ENCODE measurements at regions not wholly inside any gene's neighbourhood (a gene's known extent, or its start where the extent isn't known, plus 50 kb on each side); places are given as distances from the start of the nearest gene placed in this dataset.
A peak's percentile ranks its signal among the peaks of the same experiment; 100 is the strongest.

DNA sequence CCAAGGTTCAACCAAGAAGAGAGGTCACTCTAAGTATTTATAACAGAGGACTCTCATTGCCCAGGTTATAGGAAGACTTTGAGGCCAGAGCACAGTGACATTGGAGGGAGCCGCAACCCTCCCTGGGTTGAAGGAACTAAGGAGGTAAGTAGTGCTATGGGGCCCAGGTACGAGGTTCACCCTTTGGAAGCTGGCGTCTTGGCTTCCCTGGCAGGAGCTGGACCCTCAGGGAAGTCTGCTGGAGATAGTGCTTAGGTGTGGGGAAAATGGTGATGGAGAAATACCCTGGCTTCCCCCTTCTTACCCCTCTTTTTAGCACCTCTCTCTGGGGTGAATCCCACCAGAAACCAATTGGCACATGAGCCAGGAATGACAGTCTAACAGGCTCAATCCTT, 317.9 kb upstream of the ZNF32 start:
- no peak overlapping the region for H3K4me3 ChIP-seq (ENCODE audit: low read depth, low read length)
- no peaks in the 10 kb centered on the region for H3K27me3 ChIP-seq (replicated peaks)
- no peak for DNase-seq
- TF ChIP-seq, protein P1, sequence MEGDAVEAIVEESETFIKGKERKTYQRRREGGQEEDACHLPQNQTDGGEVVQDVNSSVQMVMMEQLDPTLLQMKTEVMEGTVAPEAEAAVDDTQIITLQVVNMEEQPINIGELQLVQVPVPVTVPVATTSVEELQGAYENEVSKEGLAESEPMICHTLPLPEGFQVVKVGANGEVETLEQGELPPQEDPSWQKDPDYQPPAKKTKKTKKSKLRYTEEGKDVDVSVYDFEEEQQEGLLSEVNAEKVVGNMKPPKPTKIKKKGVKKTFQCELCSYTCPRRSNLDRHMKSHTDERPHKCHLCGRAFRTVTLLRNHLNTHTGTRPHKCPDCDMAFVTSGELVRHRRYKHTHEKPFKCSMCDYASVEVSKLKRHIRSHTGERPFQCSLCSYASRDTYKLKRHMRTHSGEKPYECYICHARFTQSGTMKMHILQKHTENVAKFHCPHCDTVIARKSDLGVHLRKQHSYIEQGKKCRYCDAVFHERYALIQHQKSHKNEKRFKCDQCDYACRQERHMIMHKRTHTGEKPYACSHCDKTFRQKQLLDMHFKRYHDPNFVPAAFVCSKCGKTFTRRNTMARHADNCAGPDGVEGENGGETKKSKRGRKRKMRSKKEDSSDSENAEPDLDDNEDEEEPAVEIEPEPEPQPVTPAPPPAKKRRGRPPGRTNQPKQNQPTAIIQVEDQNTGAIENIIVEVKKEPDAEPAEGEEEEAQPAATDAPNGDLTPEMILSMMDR (IDR thresholded peaks at IDR 0.05; ENCODE audit: low read depth, low read length, missing control alignments) = no peak
- H3K27ac ChIP-seq = no peak overlapping the region
- H3K36me3 ChIP-seq (replicated peaks) = no peaks in the 10 kb centered on the region
- in situ Hi-C loops (cut with HindIII; ENCODE audit: low pct_ligation_motif_present, low sequenced_read_pairs) = no loop called here

DNA sequence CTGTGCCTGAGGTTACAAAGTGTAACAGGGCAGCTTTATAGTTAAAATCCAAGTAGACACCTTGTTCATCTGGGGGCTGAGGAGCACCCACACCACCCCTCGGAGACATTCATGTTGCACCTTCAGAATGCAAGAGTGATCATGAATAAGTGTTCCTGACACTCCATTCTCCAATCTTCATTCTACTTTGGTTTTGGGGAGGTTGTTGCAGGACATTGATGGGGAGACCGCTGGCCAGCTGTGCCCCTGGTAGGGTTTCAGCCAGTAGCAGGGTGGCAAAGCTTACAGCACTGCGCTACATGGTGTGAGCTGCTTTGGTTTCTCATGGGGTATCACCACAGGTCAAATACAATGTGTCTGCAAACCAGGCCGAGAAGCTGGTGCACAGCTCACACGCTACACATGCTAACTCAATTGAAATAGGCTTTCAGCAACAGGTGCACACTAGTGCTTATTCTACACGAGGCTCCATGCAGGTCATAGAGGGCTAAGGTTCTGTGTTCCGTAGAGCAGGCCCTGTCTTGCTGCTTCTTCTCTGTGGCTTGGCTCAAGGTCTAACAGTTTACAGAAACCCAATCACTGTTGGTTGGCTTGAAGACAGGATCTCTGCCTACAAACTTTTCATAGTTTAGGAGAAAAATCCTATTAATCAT, 317.4 kb upstream of the ZNF32 start:
- in situ Hi-C loops (cut with HindIII; ENCODE audit: low pct_ligation_motif_present, low sequenced_read_pairs) = no loop called here
- Histone ChIP-seq H3K4me3 (ENCODE audit: low read depth, low read length) (no peak overlapping the region), H3K27me3 (replicated peaks) (no peaks in the 10 kb centered on the region), H3K36me3 (replicated peaks) (no peaks in the 10 kb centered on the region), H3K27ac (no peak overlapping the region)
- TF ChIP-seq, protein P1 (IDR thresholded peaks at IDR 0.05; ENCODE audit: low read depth, low read length, missing control alignments) = no peak
- no peak for DNase-seq

- TF ChIP-seq, protein P1 (IDR thresholded peaks at IDR 0.05; ENCODE audit: low read depth, low read length, missing control alignments) = no peak
- in situ Hi-C loops (cut with HindIII; ENCODE audit: low pct_ligation_motif_present, low sequenced_read_pairs) = no loop called here
- H3K27me3 ChIP-seq (replicated peaks) = no peaks in the 10 kb centered on the region
- no peaks in the 10 kb centered on the region for H3K36me3 ChIP-seq (replicated peaks)
- peak; percentile 38 for DNase-seq
- no peak overlapping the region for H3K27ac ChIP-seq
- H3K4me3 ChIP-seq (ENCODE audit: low read depth, low read length) = no peak overlapping the region
Observed at GRCh38 chr10:43965033-43965917, 316.6 kb upstream of the ZNF32 start.

GRCh38 chr10:43964486-43964885, 315.8 kb upstream of the ZNF32 start:
- no peak overlapping the region for H3K27ac ChIP-seq
- TF ChIP-seq, protein P1 (IDR thresholded peaks at IDR 0.05; ENCODE audit: low read depth, low read length, missing control alignments) = no peak
- in situ Hi-C loops (cut with HindIII; ENCODE audit: low pct_ligation_motif_present, low sequenced_read_pairs) = no loop called here
- no peaks in the 10 kb centered on the region for H3K36me3 ChIP-seq (replicated peaks)
- H3K27me3 ChIP-seq (replicated peaks) = no peaks in the 10 kb centered on the region
- DNase-seq = no peak
- H3K4me3 ChIP-seq (ENCODE audit: low read depth, low read length) = no peak overlapping the region

GRCh38 chr10:43963793-43964425, 315.2 kb upstream of the ZNF32 start:
- no peak for DNase-seq
- Histone ChIP-seq H3K4me3 (ENCODE audit: low read depth, low read length) (no peak overlapping the region), H3K36me3 (replicated peaks) (no peaks in the 10 kb centered on the region), H3K27me3 (replicated peaks) (no peaks in the 10 kb centered on the region), H3K27ac (no peak overlapping the region)
- in situ Hi-C loops (cut with HindIII; ENCODE audit: low pct_ligation_motif_present, low sequenced_read_pairs) = no loop called here
- TF ChIP-seq, protein P1 (IDR thresholded peaks at IDR 0.05; ENCODE audit: low read depth, low read length, missing control alignments) = no peak

Measured in brain microvascular endothelial cell (primary cell).